MM.1S (cell line): ENCODE measurements at regions not wholly inside any gene's neighbourhood (a gene's known extent, or its start where the extent isn't known, plus 50 kb on each side); places are given as distances from the start of the nearest gene placed in this dataset.
"Not testable (repeated sequence)": the region's sequence is repeated elsewhere in the genome, so short reads cannot be mapped to it uniquely, and the experiment has no call there.

Experiments
- DNase-seq: peaks from one replicate; pipeline ENCODE4 v3.0.0-alpha.2; 2015
- H2AFZ ChIP-seq: fragments of 300-600 bp; sonication (generic); 2 replicates; pipeline ENCODE4 v1.6.0; 2016; ENCODE audit warnings: antibody characterized with exemption, low read length
- H3F3A ChIP-seq: fragments of 300-600 bp; sonication (generic); 2 replicates; pipeline ENCODE4 v1.6.1; 2016; ENCODE audit warnings: mild to moderate bottlenecking, antibody characterized with exemption, low read length, moderate library complexity, mixed read lengths; ENCODE audit not compliant: insufficient read depth
- H3K27ac ChIP-seq: fragments of 300-600 bp; sonication (generic); 2 replicates; pipeline ENCODE4 v1.5.1; 2016; ENCODE audit warnings: mild to moderate bottlenecking, low read length
- H3K27me3 ChIP-seq: fragments of 300-600 bp; sonication (generic); replicated peaks from 2 replicates; pipeline ENCODE4 v1.6.0; 2016; ENCODE audit warnings: low read length; ENCODE audit not compliant: insufficient read depth
- H3K36me3 ChIP-seq: fragments of 300-600 bp; sonication (generic); replicated peaks from 2 replicates; pipeline ENCODE4 v1.6.1; 2016; ENCODE audit warnings: mild to moderate bottlenecking, low read length, mixed read lengths; ENCODE audit not compliant: insufficient read depth
- H3K4me1 ChIP-seq: fragments of 300-600 bp; sonication (generic); 2 replicates; pipeline ENCODE4 v1.6.1; 2016; ENCODE audit warnings: low read length, mixed read lengths
- H3K4me2 ChIP-seq: fragments of 300-600 bp; sonication (generic); 2 replicates; pipeline ENCODE4 v1.6.0; 2016; ENCODE audit warnings: low read depth, low read length
- H3K4me3 ChIP-seq: fragments of 300-600 bp; sonication (generic); 2 replicates; pipeline ENCODE4 v1.5.1; 2016; ENCODE audit warnings: low read length, mixed read lengths
- H3K79me2 ChIP-seq: fragments of 300-600 bp; sonication (generic); 2 replicates; pipeline ENCODE4 v1.6.1; 2016; ENCODE audit warnings: mixed run types, low read length, mixed read lengths
- H3K9ac ChIP-seq: fragments of 300-600 bp; sonication (generic); 2 replicates; pipeline ENCODE4 v1.6.1; 2016; ENCODE audit warnings: low read length, mixed read lengths
- H3K9me2 ChIP-seq: fragments of 300-600 bp; sonication (generic); replicated peaks from 2 replicates; pipeline ENCODE4 v1.6.1; 2016; ENCODE audit warnings: mild to moderate bottlenecking, low read length, mixed read lengths; ENCODE audit not compliant: insufficient read depth
- H3K9me3 ChIP-seq: fragments of 300-600 bp; sonication (generic); replicated peaks from 2 replicates; pipeline ENCODE4 v1.6.1; 2016; ENCODE audit warnings: mild to moderate bottlenecking, low read length, mixed read lengths; ENCODE audit not compliant: insufficient read depth
- H4K20me1 ChIP-seq: fragments of 300-600 bp; sonication (generic); 2 replicates; pipeline ENCODE4 v1.6.1; 2016; ENCODE audit warnings: mild to moderate bottlenecking, low read length, moderate library complexity, mixed read lengths; ENCODE audit not compliant: insufficient read depth
- EZH2 ChIP-seq: fragments of 300-600 bp; sonication (generic); optimal IDR thresholded peaks from 2 replicates; pipeline ENCODE3; 2017; ENCODE audit warnings: low read depth, mild to moderate bottlenecking, antibody characterized with exemption, low read length, mixed read lengths
- EZH2phosphoT487 ChIP-seq: fragments of 300-600 bp; sonication (generic); IDR thresholded peaks from 2 replicates; pipeline ENCODE4 v1.6.1; 2018; ENCODE audit warnings: antibody characterized with exemption, low read length
- TF ChIP-seq, protein P1 (sequence below): fragments of 300-600 bp; sonication (generic); IDR thresholded peaks from 2 replicates; pipeline ENCODE4 v1.5.1; 2016; ENCODE audit warnings: antibody characterized with exemption, low read length, mixed read lengths

DNA sequence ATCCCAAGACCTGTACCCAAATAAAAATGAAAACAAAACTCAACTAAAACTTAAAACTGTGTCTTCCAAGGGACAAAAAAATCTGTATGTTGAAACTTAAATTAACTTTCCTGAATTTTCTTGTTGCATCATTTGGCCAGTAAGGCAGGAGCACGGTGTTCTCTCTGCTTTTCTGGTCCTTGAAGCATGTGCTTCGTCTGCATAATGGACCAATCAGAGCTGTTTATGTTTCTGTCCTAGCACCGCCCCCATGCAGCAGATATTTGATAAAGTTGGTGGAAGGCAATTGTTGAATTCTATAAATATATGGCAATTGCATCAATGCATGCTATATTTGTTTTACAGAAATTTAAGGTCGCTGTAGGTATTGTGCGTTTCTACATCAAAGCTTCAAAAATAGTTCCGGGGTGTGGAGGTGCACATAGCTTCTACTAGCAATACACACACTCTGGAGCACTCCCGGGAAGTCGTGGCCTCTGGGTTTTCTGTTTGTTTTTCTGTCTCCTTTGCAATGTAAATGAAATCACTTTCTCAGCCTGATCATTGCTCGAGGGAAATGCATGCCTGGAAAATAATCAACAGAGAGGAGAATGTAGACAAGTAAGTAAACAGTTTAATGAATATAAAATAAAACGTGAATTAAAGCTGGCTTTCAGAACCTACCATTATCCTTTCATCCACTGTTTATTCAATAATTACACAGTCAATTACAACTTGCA lies 206.3 kb downstream of the BCAS1 start:
- H3K9me3 ChIP-seq, DNase-seq, H4K20me1 ChIP-seq, H3K27me3 ChIP-seq, H3K36me3 ChIP-seq, H2AFZ ChIP-seq, H3K79me2 ChIP-seq, H3K27ac ChIP-seq, H3K9ac ChIP-seq, H3K9me2 ChIP-seq, H3K4me2 ChIP-seq, H3K4me3 ChIP-seq: not testable (repeated sequence)
- Histone ChIP-seq H3F3A (peaks cover 24% of the 10 kb centered on the region), H3K4me1 (peaks cover 28% of the 10 kb centered on the region)

DNA sequence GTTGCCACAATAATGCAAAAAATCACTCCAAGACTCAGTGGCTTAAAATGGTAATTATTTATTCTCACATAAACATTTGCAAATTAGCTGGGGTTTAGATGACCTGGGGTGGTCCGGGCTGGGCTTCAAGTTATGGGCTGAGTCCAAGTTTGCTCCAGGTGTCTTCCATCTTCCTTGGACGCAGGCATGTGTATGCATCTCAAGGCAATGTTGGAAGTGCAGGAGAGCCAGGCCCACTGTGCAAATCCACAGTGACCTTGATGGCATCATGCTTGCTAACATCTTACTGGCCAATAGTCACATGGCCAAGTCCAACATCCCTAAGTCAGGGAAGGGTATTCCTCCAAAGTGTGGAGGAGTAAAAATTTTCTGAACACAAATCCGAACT lies 206.9 kb downstream of the BCAS1 start:
- H4K20me1 ChIP-seq, H3K27me3 ChIP-seq, H3K36me3 ChIP-seq, H3K9me3 ChIP-seq, H3K27ac ChIP-seq, H3K9me2 ChIP-seq, H3K4me2 ChIP-seq, H3K79me2 ChIP-seq, H2AFZ ChIP-seq, H3K9ac ChIP-seq, DNase-seq, H3K4me3 ChIP-seq: not testable (repeated sequence)
- Histone ChIP-seq H3F3A (peaks cover 24% of the 10 kb centered on the region), H3K4me1 (peaks cover 28% of the 10 kb centered on the region)

DNA sequence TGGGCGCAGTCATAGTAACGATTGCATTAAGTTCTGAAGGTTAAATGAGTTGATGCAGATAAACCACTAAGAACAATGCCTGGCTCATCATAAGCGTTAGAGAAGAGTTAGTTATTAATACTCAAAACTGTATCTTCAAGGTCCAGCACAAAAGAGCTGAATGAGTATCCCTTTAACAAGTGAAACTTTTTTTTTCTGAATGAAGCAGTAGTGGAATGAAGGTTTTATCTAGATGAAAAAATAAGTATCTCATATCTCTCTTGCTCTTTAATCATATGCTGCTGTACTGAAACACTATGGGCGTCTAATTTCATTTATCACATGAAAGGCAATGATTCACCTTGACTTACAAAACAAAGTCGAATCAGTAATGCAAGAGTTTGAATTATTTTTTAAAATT lies 207.4 kb downstream of the BCAS1 start:
- not testable (repeated sequence) for H3K27me3 ChIP-seq, H3K9ac ChIP-seq, H3K79me2 ChIP-seq, H3K4me3 ChIP-seq, H3K4me2 ChIP-seq, H4K20me1 ChIP-seq, H3K36me3 ChIP-seq, DNase-seq, H2AFZ ChIP-seq, H3K27ac ChIP-seq, H3K9me3 ChIP-seq, H3K9me2 ChIP-seq
- Histone ChIP-seq H3K4me1 (peaks cover 26% of the 10 kb centered on the region), H3F3A (peaks cover 23% of the 10 kb centered on the region)

DNA sequence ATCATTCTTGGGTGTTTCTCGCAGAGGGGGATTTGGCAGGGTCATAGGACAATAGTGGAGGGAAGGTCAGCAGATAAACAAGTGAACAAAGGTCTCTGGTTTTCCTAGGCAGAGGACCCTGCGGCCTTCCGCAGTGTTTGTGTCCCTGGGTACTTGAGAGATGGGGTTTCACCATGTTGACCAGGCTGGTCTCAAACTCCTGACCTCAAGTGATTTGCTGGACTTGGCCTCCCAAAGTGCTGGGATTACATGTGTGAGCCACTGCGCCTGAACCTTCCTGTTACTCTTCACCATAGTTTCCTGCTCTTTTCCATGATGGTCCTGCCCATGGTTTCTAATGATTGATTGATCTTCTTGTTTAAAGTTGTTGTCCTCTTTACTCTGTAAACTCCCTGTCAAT lies 207.9 kb downstream of the BCAS1 start:
- not testable (repeated sequence) for H3K27ac ChIP-seq, H3K79me2 ChIP-seq, H2AFZ ChIP-seq, H3K36me3 ChIP-seq, H4K20me1 ChIP-seq, H3K27me3 ChIP-seq, H3K9me2 ChIP-seq, DNase-seq, H3K4me2 ChIP-seq, H3K4me3 ChIP-seq, H3K9me3 ChIP-seq, H3K9ac ChIP-seq
- Histone ChIP-seq H3F3A (peaks cover 18% of the 10 kb centered on the region), H3K4me1 (peaks cover 21% of the 10 kb centered on the region)

DNA sequence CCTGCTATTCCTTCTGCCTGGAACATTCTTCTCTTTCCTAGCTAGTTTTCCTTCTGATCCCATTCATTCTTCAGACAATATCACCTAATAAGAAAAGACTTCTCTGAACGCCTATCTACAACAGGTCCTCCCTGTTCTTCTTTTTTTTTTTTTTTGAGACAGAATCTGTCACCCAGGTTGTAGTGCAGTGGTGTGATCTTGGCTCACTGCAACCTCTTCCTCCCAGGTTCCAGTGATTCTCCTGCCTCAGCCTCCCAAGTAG lies 208.3 kb downstream of the BCAS1 start:
- not testable (repeated sequence) for H3K9me3 ChIP-seq, DNase-seq, H3K9me2 ChIP-seq, H3K4me3 ChIP-seq, H3K27ac ChIP-seq, H3K27me3 ChIP-seq, H2AFZ ChIP-seq, H4K20me1 ChIP-seq, H3K36me3 ChIP-seq, H3K9ac ChIP-seq, H3K79me2 ChIP-seq, H3K4me2 ChIP-seq
- H3K4me1 ChIP-seq = peaks cover 20% of the 10 kb centered on the region
- peaks cover 13% of the 10 kb centered on the region for H3F3A ChIP-seq

DNA sequence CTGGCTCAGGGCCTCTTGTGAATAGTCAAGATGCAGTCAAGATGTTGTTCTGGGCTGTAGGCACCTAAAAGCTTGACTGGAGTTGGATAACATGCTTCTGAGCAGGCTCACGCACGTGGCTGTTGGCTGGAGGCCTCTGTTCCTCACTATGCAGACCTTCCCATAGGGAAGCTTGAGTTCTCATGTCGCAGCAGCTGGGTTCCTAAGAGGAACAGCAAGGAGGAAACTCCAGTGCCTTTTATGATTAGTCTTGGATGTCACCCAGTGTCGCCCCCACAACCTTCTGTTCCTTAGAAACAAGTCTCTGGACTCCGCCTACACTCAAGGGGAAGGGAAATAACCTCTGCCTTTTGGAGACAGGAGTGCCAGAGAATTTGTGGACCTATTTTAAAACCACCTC lies 210.7 kb downstream of the BCAS1 start:
- Histone ChIP-seq H3K4me2 (no peak overlapping the region), H3K79me2 (no peaks in the 10 kb centered on the region), H3K36me3 (no peaks in the 10 kb centered on the region), H3K4me1 (no peaks in the 10 kb centered on the region; the same call in 1 of the 2 replicates), H4K20me1 (no peaks in the 10 kb centered on the region), H3K9ac (no peak overlapping the region), H3K9me3 (no peaks in the 10 kb centered on the region), H3F3A (no peaks in the 10 kb centered on the region), H3K9me2 (no peaks in the 10 kb centered on the region), H3K27ac (no peak overlapping the region), H2AFZ (no peak overlapping the region), H3K27me3 (no peaks in the 10 kb centered on the region), H3K4me3 (no peak overlapping the region)
- no peak for DNase-seq
- TF ChIP-seq, protein P1, sequence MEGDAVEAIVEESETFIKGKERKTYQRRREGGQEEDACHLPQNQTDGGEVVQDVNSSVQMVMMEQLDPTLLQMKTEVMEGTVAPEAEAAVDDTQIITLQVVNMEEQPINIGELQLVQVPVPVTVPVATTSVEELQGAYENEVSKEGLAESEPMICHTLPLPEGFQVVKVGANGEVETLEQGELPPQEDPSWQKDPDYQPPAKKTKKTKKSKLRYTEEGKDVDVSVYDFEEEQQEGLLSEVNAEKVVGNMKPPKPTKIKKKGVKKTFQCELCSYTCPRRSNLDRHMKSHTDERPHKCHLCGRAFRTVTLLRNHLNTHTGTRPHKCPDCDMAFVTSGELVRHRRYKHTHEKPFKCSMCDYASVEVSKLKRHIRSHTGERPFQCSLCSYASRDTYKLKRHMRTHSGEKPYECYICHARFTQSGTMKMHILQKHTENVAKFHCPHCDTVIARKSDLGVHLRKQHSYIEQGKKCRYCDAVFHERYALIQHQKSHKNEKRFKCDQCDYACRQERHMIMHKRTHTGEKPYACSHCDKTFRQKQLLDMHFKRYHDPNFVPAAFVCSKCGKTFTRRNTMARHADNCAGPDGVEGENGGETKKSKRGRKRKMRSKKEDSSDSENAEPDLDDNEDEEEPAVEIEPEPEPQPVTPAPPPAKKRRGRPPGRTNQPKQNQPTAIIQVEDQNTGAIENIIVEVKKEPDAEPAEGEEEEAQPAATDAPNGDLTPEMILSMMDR = no peak
- TF ChIP-seq EZH2phosphoT487 = no peak
- TF ChIP-seq EZH2 = no peak

DNA sequence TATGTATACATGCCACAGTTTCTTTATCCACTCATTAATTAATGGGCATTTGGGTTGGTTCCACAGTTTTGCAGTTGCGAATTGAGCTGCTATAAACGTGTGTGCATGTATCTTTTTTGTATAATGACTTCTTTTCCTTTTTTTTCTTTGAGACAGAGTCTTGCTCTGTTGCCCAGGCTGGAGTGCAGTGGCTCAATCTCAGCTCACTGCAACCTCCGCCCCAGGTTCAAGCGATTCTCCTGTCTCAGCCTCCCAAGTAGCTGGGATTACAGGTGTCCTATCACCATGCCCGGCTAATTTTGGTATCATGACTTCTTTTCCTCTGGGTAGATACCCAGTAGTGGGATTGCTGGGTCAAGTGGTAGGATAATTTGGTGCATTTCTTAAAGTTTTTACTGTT lies 211.4 kb downstream of the BCAS1 start:
- H3K9ac ChIP-seq = not testable (repeated sequence)

More for the DNA sequence above, 211.4 kb downstream of the BCAS1 start:
- not testable (repeated sequence) for DNase-seq, H3K4me3 ChIP-seq, H4K20me1 ChIP-seq, H3K4me2 ChIP-seq, H3K79me2 ChIP-seq, H2AFZ ChIP-seq, H3K9me3 ChIP-seq, H3F3A ChIP-seq, H3K27me3 ChIP-seq, H3K36me3 ChIP-seq, H3K27ac ChIP-seq, H3K4me1 ChIP-seq, H3K9me2 ChIP-seq
